SHP77 treated with DMSO at 0.1 percent for 48 hours (cell line): ENCODE measurements at regions not wholly inside any gene's neighbourhood (a gene's known extent, or its start where the extent isn't known, plus 50 kb on each side); places are given as distances from the start of the nearest gene placed in this dataset.
"Not testable (repeated sequence)": the region's sequence is repeated elsewhere in the genome, so short reads cannot be mapped to it uniquely, and the experiment has no call there.

ENCODE experiments used
- DNase-seq: peaks from one replicate; lab custom pipeline; 2025; lab: John Stamatoyannopoulos, UW

- DNase-seq = no peak
Observed at GRCh38 chr15:87578776-87579175, 677.8 kb downstream of the NTRK3 start.

GRCh38 chr15:87577336-87577735, 679.2 kb downstream of the NTRK3 start:
- DNase-seq = no peak

GRCh38 chr15:87576486-87577176, 679.9 kb downstream of the NTRK3 start:
- no peak for DNase-seq

- no peak for DNase-seq
Observed at GRCh38 chr15:87575896-87576473, 680.6 kb downstream of the NTRK3 start.

- DNase-seq = no peak
Observed at GRCh38 chr15:87573534-87573933, 683.0 kb downstream of the NTRK3 start.

GRCh38 chr15:87573039-87573438, 683.5 kb downstream of the NTRK3 start:
- no peak for DNase-seq

GRCh38 chr15:87572381-87572910, 684.1 kb downstream of the NTRK3 start:
- no peak for DNase-seq

GRCh38 chr15:87570206-87570605, 686.3 kb downstream of the NTRK3 start:
- DNase-seq = no peak

GRCh38 chr15:87569581-87569980, 687.0 kb downstream of the NTRK3 start:
- no peak for DNase-seq

- no peak for DNase-seq
Observed at GRCh38 chr15:87567406-87568030, 689.0 kb downstream of the NTRK3 start.

GRCh38 chr15:87566236-87566635, 690.3 kb downstream of the NTRK3 start:
- no peak for DNase-seq

GRCh38 chr15:87564681-87565080, 691.9 kb downstream of the NTRK3 start:
- no peak for DNase-seq

- no peak for DNase-seq
Observed at GRCh38 chr15:87563869-87564268, 692.7 kb downstream of the NTRK3 start.

GRCh38 chr15:87562203-87562602, 694.3 kb downstream of the NTRK3 start:
- DNase-seq = no peak

GRCh38 chr15:87561641-87562040, 694.9 kb downstream of the NTRK3 start:
- no peak for DNase-seq

- DNase-seq = no peak
Observed at GRCh38 chr15:87557881-87558280, 698.7 kb downstream of the NTRK3 start.

- no peak for DNase-seq
Observed at GRCh38 chr15:87556886-87557285, 699.7 kb downstream of the NTRK3 start.

- DNase-seq = no peak
Observed at GRCh38 chr15:87549860-87550259, 706.7 kb downstream of the NTRK3 start.

- DNase-seq = no peak
Observed at GRCh38 chr15:87549296-87549695, 707.2 kb downstream of the NTRK3 start.

GRCh38 chr15:87548590-87548989, 707.9 kb downstream of the NTRK3 start:
- not testable (repeated sequence) for DNase-seq

GRCh38 chr15:87547470-87548181, 708.9 kb downstream of the NTRK3 start:
- DNase-seq = no peak

- no peak for DNase-seq
Observed at GRCh38 chr15:87538327-87538834, 718.2 kb downstream of the NTRK3 start.
